ENCODE measurements at regions not wholly inside any gene's neighbourhood (a gene's known extent, or its start where the extent isn't known, plus 50 kb on each side); places are given as distances from the start of the nearest gene placed in this dataset.

DNA sequence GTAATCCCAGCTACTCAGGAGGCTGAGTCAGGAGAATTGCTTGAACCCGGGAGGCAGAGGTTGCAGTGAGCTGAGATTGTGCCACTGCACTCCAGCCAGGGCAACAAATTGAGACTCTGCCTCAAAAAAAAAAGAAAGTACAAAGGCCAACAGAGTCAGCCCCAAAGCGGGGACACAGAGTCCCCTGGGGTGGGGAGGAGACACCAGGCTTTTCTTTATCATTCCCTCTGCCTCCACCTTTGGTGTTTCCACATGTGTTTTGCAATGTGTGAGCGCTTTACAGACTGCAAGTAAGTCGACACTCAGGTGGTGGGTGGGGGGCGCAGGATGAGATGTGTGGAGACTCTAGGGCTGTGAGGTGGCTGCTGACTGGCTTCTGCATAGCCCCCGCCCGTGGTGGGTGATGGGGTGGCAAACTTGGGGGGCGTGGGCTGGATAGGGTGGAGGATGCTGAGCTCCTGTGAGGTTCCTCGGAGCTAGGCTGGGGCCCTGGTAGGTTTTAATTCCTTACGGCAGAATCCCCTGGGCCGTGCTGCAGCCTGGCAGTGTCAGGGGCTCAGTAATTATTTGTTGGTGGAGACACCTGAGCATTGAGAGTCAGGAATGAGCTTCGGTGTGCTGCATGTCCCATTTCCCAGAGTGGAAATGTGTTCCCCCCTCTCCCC, 177.2 kb downstream of the CTTN start:
- DNase-seq: no peak

DNA sequence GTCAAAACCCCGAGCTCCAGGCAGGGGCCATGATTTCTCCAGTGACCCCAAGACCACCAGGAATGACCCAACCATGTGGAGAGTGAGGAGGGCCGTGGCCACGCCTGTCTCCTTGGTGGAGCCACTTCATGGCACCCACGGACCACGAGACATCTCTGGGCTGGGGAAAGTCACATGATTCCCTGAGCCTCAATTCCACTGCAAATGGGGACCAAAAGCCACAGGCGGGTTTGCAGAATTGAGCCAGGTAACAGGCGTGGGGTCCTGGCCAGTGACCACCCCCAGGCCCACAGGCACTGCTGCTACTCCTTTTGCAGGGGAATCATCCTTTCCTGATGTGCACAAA, 178.9 kb downstream of the CTTN start:
- DNase-seq: no peak

DNA sequence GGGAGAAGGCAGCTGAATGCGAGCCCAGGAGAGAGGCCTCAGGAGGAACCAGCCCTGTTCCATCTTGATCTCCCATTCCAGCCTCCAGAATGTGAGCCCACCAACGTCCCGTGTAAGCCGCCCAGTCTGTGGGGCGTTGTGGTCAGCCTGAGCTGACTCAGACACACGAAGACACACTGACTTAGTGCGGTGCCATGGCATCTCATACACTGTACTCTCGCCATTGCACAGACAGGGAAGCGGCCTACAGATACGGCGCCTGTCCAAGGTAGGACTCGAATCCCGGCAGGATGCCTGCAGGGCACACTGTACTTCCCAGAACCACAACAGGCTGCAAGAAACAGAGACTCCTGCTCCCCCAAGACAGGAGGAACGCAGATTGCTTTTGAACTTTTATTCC, 179.6 kb downstream of the CTTN start:
- DNase-seq: no peak

DNA sequence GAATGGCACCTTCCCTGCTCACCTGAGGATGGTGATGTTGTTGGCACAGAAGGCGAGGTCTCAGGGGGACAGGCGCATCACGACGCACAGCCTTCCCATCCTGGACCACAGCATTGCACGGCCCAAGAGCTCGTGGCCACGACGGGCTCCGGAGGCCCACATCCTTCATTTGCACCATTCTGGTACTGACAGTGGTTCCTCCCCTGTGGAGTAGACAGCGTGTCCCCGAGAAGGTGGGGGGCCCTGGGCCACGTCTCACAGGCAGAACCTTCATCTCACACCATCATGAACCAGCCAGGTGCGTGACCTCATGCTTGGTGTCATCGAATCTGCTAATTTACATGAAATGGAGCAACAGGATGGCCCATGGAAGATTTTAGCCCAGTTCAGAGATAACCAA, 180.0 kb downstream of the CTTN start:
- DNase-seq: no peak

DNA sequence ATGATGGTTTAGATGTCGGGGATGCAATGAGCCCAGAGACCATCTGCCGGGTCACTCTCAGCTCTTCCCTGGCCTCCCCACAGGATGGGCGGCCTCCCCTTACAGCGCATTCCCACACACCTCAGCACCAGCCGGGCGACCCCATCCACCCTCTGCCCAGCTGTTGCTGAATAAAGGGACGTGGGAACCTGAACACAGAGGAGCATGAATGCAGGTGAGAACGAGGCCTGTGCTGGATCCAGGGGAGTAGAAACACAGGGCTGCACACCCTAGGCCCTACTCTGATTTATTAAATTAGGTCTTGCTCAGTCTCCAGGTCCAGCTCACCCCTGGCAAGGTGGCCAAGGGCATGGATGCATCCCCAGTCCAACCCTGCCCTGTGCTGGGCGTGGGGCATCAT, 180.5 kb downstream of the CTTN start:
- no peak for DNase-seq

DNA sequence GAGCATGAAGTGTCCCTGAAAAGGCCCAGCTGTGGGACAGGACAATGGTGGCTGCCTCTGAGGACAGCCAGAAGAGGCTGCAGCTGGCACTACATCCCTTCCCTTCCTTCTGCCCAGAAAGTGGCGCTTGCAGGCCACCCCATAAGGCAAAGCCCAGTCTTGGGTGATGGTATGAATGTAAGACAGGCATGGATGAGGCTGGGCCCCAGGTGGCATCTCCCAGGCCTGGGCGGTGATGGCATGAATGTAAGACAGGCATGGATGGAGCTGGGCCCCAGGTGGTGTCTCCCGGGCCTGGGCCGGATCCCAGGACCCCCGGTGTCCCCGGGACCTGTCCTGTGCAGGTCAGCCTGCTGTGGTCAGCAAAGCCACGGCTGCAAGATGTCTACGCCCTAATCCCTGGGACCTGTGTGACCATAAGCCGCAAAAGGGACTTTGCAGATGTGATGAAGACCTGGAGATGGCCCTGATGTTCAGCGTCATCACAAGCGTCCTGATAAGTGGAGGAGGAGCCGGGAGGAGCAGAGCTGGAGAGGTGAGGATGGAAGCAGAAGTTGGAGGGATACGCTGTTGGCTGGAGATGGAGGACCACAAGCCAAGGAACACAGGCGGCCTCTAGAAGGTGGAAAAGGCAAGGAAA, 181.1 kb downstream of the CTTN start:
- DNase-seq: no peak

DNA sequence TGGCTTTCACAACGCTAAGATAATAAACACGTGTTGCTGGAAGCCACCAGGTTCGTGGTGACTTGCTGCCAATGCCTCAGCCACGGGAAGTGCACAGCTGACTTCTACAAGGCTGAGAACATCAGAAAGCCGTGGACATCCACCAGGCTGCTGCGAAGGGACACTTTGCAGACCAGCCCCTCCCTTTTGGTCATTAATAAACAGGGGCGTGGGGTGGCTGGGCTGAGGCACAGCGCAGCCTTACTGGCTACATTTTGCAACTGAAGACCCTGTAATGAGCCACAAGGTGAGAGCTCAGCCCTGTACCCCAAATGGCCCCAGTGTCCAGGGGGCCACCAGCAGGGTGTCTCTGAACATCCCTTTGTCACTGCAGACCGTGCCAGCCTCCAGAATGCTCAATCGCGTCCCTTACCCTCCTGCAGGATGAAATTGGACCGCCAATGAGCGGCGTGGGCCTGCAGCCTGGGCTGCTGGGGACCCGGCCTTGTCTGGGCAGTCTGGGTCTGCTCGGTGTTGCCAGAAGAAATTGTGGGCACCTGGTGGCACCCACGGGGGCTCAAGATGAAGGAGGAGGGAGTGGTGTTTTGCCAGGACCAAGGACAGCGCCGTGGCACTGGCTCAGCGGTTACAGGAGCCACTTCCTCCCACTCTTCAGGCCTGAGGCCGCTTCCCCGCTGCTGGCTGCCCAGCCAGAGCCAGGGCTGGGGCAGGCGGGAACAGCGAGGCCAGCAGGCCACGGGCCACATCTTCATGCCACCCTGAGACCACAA, 181.9 kb downstream of the CTTN start:
- no peak for DNase-seq

DNA sequence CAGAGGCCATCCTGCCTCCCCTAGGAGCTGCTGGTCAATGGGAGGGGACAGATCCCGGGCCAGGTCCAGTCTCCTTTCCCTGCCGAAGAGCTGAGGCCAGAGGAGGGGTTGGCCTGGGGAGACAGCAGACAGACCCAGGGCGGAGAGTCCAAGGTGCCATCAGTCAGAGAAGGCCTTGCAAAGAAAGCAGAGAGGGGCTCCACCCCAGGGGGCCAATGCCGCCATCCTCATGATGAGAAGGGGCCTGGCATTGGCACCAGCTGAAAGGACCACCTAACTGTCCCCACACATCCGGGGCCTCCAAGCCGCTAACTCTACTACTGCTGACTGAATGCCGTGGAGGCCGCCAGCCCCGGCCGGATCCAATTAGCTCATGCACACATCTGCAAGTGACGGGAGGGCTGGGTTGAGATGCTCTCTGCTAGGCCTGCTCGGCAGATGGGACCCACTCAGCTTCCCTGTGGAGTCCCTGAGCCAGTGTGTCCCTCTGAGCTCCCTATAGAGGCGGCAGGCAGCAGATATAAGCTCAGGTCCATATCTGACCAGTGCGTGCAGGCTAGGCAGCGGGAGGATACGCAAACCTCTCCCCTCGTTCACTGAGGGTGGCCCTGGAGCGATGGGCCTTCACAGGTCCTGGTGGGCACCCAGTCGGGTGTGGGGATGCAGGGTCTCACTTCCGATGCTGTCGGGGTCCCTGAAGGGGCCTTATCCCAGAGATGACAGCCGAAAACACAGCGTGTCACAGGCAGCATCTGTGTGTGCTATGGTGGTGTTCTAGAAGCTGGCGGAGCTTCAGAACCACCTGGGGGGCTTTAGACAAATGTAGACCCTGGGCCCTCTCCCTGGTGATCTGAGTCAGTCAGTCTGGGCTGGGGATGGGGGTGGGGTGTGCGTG, 183.9 kb downstream of the CTTN start:
- DNase-seq: no peak

DNA sequence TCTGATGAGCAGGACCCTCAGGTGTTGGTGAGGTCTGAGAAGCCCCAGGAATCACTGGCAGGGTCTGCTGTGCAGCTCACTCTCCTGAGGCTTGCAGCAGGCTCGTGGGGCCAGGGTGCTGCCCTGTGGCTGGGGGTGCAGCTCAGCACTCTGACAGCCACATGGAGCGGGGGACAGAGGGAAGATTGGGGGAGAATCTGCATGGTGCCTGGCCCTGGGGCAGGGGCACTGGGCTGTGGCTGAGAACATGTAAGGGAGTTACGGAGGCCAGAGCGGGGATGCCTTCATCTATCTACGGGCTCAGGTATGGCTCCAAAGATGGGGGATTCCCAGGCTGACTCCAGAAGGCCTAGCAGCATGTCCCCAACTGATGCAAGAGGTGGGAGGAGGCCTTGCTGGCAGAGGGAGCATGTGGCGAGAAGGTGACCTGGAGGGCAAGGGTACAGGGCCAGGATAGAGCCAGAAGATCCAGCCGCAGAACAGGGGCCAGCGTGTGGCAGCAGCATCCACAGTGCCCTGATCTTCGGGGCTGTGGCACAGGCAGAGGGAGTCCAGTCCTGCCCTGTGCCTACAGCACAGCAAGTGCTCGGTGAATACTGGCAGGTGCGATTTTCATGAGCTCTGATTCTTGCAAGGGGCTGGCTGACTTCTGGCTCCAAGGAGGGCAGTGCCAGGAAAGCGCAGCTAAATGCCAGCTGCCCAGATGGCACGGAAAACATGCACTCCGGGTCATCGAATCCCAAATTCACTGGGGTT, 184.7 kb downstream of the CTTN start:
- DNase-seq: no peak

DNA sequence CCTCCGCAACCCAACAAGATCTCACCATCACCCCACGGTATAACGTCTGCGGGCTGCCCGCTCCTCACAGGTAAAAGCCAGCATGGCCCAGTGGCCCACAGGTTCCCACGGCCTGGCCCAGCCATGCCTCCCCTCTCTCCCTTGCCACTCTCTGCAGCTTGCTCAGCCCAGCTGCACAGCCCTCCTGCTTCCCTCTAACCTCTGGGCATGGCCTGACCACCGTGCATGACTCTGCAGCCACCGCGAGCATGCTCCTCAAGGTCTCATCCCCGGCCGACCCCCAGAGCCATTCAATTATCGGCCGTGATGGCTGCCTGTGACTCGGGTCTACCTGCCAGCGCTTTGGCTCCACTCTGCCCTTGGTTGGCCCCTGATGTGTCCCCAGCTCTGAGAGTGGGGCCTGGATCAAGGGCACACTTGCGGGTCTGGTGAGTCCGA, 185.5 kb downstream of the CTTN start:
- no peak for DNase-seq

DNA sequence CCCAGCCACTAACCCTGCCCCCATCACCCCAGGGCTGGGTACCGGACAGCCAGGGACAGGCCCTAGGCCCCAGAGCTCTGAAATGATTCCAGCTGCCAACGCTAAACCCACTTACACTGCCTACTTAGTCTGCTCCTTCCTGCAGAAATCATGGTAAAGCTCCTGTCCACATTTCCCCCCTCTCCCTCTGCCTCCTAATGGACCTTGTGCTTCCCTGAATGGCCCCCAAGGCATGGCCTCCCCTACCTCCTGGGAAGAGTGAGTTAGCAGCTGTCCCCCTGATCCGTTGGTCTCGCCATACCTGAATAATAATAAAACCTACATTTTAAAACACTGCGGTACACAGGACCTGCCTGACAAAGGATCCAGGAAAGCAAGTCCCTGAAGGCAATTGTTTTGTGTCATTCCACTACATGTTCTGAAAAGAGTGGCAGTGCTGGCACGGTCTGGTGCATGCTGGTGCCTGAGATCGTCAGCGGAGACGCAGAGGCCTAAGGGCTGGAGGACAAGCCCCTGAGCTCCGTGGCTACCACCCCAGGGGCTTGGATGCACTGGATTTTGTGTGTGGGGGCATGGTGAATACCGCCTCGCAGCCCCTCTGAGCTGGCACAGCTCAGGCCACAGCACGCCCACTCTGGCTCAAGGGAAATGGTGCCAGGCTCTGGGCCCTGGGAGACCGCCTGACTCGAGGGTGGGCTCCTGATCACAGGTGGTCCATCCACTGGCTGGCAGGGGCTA, 186.3 kb downstream of the CTTN start:
- DNase-seq: no peak

DNA sequence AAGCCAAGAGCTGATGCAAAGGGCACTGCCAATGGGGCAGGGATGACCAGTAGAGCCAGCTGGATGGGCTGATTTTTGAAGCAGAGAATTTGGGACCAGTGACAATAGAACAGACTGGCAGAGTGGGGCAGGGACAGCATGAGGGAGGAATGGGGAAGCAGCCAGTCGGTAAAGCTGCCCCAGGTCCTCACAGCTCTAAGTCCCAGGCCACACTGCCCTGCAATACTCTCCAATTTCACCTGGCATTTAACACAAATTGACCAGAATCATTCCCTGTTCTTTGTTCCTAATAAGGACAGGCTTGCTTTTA, 186.9 kb downstream of the CTTN start:
- DNase-seq: no peak

DNA sequence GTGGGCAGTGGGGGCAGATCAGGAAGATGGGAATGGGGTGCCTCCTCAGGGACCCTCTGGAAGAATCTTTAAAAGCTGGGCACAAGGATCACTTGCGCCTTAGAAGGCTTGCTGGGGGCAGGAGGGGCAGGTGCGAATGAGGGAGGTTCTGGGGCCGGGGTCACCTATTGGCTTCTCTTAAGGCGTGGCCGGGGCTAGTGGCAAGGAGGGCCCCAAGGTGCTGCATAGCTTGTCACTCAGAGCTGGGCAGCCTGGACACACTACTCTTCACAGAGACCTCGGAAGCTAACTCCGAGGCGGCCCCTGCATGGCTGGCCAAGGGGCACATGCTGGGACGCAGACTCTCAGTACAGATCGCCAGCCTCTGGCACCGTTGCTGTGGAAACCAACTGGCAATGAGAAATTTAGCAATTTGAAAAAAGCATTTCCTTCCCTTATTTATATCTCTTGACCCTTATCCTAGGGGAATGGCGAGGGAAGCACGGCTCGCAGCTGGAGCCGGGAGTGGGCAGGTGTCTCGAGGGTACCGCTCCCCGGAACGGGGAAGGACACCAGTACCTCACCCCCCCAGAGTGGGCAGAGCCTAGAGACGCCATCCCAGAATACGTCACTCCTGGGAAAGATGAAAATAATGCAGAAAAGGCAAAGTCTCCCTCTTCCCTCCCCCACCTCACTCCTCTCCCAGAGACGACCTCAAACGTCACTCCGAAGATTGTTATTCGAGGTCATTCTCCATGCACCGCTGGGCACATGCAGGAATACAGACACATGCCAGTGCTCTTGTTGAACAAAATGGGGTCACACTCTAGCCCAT, 188.1 kb downstream of the CTTN start:
- DNase-seq: no peak

DNA sequence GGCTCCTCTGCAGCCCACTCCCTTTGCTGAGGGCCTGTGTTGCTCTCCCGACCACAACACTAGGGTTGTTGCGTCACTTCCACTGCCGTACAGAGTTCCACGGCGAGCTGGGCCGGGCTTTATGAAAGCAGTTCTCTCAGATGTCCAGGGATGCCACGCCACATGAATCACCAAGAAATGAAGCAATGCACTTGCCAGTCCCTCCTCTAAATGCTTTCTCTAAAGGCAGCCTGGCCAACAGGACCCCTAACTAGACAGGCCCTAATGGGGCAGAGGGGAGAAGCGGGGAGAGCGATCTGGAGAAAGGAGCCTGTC, 188.7 kb downstream of the CTTN start:
- no peak for DNase-seq

DNA sequence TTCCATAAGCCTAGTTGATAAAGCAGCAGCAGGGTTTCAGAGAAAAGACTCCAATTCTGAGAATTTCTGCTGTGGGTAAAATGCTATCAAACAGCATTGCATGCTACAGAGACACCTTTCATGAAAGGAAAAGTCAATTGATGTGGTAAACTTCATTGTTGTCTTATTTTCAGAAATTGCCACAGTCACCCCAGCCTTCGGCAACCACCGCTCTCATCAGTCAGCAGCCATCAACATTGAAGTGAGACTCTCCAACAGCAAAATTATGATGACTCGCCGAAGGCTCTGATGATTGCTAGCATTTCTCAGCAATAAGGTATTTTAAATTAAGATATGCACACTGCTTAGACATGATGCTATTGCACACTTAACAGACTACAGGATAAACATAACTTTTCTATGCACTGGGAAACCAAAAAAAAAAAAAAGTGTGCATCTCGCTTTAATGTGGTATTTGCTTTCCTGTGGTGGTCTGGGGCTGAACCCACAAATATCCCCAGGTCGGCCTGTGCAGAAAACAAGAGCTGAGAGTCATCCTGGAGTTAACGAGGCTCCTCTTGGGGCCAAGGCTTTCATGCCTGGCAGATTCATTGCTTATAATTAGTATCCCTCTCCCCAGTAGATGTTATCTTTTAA, 192.1 kb downstream of the CTTN start:
- DNase-seq: no peak

DNA sequence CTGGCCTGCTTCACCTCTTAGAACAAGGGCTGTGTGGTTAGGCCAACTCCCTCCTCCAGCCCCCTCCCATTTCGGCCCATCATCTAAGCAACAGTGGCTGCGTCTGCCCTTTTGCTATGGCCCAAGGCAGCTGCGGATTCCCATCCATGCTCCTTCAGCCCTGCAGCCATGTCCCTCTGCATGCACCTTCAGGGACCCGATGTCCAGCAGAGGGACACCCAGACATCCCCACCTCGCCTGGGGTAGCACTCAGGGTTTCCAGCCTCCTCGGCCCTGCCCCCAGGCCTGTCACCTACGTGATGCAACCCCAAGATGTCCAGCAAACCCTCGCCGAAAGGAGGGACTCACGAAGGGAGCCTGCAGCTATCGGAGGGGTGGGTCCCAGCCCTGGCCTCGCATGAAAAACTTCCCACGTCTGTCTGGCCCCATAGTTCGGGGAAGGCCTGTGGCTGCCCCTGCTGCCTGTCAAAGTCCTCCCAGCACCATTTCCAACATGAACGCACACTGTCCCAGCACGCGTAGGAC, 194.4 kb downstream of the CTTN start:
- DNase-seq: no peak

DNA sequence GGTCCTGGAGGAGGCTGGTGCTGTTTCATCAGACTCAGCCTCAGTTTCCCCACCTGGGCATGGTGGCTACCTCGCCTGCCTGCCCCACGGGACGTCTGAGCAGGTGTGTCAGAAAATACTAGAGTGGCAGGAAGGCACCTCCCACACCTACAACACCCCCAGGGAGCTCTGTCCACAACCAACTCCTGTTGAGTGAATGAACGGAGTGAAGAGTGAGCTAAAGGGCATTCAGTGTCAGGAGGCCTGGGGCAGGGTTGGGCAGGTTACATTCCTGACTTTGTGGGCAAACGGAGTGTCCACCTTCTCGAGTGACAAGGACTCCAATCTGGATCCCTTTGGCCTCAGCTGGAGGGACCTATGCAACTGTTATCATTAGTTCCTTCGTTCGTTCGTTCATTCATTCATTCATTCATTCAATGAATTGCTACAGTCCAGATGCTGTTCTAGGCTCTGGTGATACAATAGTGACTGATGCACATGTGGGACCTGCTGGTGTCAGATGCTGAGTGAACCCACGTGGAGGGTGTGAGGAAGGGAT, 195.2 kb downstream of the CTTN start:
- no peak for DNase-seq

DNA sequence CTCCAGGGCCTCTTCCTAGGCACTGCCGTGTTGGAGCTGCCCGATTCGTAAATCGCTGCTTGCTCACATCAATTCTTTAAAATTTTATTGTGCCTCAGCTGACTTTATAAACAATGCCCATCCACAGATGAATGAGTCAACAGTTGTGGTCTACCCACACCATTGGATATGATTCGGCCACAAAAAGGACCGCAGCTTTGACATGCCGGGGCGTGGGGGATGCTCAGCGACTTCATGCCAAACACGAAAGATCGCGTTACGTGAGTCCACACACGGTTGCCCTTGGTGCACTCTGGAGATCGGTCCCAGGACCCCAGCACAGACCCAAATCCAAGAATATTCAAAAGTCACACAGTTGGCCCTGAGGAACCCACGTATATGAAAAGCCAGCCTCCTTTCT, 195.7 kb downstream of the CTTN start:
- DNase-seq: no peak

DNA sequence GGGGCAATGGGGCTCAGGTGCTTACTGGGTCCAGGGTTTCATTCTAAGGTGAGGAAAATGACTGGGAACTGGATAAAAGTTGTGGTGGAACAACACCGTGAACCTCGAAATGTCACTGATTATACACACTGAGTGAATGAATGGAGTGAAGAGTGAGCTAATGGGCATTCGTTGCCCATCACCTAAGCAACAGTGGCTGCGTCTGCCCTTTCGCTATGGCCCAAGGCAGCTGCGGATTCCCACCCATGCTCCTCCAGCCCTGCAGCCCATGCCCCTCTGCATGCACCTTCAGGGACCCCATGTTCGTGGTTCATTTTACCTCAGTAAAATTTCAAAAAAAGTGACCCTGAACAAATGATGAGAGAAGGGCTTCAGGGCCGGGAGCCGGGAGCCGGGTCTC, 196.3 kb downstream of the CTTN start:
- DNase-seq: no peak

DNA sequence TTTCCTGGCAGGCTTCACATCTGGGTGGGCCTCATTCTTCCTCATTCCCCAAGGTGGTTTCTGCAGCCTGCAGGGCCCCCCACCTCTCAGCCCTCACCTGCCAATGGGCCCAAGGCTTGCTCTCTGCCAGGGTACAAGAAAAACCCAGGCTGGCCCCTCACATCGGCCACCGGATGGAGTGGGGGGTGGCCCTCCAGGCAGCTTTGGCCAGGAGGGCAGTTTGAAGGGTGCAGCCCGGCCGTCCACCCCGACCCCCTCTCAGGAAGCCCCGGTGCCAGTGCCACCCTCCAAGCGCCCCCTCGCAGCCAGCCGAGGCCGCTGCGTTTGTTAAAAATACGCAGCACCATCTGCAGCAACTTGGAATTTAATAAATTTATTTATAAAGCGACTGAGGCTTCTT, 196.7 kb downstream of the CTTN start:
- DNase-seq: no peak

All from stimulated activated CD4-positive, alpha-beta T cell treated with anti-CD3 and anti-CD28 coated beads, Interleukin-15, amount 100 ng/mL, for 24 hours (primary cell).